HG02938 (cell line): ENCODE measurements at regions not wholly inside any gene's neighbourhood (a gene's known extent, or its start where the extent isn't known, plus 50 kb on each side); places are given as distances from the start of the nearest gene placed in this dataset.
"Not testable (repeated sequence)": the region's sequence is repeated elsewhere in the genome, so short reads cannot be mapped to it uniquely, and the experiment has no call there.

ENCODE experiments used
- ATAC-seq: cut with Tn5 transposase; IDR thresholded peaks from one replicate; pipeline ENCODE4 v1.9.1; 2021; ENCODE audit warnings: mild to moderate bottlenecking, moderate library complexity; ENCODE audit not compliant: unreplicated experiment

DNA sequence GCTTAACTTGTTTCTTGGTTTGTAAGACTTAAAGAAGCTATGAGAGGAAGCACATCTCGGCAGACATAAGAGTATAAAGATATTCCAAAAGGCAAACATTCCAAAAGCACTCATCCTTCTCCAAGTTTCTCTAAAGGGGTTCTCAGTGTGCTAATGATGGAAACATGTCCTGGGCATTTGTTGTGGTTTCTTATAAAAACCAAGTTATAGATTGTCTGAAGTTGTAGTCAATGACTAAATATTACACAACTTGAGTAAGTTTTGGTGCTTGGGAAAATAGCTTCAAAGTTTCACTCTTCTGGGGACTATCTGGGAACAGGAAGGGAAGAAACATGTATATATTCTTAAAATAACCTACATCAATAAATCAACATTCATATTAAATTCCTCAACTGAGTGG, 128.3 kb upstream of the TBX18 start:
- ATAC-seq = no peak

GRCh38 chr6:84882768-84883766, 118.7 kb upstream of the TBX18 start:
- no peak for ATAC-seq

- ATAC-seq = not testable (repeated sequence)
Measured at GRCh38 chr6:84879385-84879784, 115.0 kb upstream of the TBX18 start.

DNA sequence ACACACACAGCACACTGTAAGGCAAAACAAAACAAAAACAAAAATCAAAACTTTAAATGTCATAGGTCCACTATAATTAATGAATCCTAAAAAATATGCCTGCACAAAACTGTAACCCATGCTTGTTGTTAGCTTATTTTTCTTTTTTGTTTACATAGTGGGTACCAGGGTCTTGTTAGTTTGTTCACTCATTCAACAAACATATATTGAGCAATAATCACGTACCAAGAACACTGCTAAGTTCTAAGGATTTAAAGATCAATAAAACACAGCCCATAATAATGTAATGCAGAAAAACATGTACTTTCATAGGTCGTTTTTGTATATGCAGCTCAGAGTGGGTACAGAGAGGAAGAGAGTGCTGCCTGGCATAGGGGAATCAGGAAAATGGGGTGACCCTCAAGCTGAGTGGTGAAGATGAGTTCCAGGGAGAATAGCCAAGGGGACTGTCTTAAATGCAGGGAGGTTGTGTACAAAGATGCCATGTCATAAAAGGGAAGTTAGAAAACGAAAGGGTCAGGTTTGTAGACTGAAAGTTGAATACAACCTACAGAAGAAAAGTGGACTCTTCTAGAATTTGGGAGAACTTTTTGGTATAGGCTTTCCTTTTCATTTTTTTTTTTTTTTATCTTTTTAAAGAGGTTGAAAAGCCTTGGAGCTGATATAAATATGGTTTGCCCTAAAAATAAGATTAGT, 113.3 kb upstream of the TBX18 start:
- ATAC-seq = no peak

GRCh38 chr6:84876723-84877514, 112.5 kb upstream of the TBX18 start:
- no peak for ATAC-seq

GRCh38 chr6:84872996-84873723, 108.8 kb upstream of the TBX18 start:
- ATAC-seq = no peak

DNA sequence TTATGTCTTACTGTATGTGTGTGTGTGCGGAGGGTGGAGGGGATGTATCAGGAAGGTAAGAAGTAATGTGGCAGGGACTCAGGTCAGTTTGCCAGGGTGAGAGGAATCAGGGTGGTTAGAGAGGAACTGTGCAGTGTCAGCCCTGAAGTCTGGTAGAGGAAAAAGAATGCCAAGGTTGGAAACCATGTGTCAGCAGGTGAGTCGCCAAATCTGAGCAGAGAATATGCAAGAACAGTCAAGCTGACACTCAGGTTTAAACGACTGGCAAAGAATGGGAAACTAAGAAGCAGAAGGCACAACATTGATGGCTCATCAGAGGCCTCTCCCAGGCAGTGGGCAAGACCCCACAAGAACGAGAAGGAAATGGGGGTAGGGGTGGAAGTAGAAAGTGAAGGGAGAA, 107.5 kb upstream of the TBX18 start:
- ATAC-seq = no peak

GRCh38 chr6:84870672-84871071, 106.3 kb upstream of the TBX18 start:
- no peak for ATAC-seq

- ATAC-seq = no peak
Measured at GRCh38 chr6:84868149-84868548, 103.8 kb upstream of the TBX18 start.

DNA sequence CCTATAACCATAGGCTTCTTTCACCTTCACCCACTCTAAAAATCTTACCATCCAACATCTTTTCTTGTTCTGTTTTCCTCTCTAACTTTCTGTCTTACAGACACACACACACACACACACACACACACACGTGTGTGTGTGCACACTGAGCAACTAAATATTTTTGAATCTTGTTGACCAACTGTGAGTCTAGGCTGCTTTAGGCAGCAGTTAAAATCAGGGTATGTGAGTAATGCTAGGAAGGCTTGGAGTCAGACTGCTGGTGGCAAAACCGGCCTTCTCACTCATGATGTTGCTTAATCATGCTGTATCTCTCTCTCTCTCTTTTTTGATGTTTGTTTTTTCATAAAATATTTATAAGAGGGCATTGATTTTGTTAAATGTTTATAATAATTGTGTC, 103.1 kb upstream of the TBX18 start:
- no peak for ATAC-seq

DNA sequence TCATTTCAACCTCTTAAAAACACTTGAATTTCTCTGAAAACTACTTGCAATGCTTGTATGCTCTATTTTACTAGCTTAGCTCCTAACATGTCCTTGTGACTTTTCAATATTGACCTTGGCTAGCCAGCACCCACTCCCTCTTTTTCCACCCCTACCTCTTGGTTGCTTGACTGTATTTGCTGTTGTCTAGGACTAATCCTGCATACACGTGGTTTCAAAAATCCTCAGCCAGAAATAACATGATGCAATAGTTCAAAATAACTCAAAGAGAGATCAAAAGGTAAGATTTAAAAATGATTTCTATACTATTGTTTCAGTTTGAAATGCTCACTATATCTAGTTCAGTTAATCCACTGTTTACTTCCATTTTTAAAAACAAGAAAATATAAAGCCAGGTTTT, 102.3 kb upstream of the TBX18 start:
- ATAC-seq = no peak

GRCh38 chr6:84865372-84865771, 101.0 kb upstream of the TBX18 start:
- ATAC-seq = not testable (repeated sequence)

GRCh38 chr6:84862843-84863242, 98.4 kb upstream of the TBX18 start:
- no peak for ATAC-seq

GRCh38 chr6:84860920-84861319, 96.5 kb upstream of the TBX18 start:
- ATAC-seq = no peak

DNA sequence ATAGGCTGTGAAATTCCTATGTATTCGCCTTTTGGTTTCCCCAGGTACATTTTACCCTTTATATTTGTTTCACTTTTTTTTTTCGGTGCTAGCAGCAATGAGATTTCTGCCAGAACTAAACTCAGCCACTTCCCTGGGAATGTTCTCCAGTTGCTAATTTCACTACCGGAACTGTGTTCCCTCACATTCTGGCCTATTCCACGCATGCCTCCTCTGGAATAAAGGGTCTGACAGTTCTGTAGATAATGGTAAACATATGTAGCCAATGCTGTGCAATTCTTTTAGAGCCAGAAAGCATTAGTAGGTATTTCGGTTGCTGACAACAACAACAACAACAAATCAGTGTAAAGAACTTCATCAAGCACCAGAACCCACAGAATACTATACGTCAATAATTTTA, 96.1 kb upstream of the TBX18 start:
- no peak for ATAC-seq

DNA sequence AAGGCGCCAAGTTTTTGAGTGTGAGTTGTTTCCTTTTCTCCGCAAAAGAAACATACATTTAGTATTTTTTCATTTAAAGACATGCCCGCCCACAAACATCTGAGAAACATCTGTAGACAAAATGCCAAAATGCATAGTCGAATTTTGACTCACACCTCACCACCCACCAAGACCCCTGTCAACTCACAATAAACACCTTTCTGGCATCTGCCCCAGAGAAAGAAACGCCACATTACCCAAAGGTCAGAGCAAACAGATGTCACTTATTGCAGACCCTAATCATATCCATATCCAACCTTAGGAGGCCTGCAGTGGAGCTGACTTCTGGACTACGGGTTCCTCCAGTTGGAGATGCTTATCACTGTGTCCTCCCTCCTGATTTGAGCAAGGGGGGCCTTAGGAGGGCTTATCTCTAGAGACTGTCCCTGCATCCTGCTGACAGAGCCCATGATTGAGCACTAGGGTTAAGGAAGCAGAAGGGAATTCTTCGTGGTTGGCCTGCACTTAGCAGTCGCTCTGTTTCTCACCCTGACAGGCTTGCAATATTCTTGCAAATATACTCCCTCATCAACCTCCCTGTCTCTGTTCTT, 90.5 kb upstream of the TBX18 start:
- ATAC-seq = no peak

DNA sequence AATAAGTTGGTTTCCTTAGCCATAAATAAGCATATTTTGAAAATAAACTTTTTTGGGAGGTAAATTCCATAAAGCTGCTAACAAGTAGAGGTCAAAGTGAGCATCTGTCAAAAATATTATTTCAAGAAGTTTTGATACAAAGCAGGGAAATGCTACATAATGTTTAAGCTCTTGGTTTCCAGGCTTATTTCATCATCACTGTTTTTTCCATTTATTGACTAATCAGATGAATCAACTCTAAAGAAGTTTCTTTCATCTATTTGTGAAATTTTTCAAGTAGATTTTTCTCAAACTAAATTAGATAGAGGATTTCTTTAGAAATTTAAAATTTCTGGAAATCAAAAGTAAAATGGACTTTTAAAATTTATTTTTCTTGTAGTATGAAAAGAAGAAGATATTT, 89.5 kb upstream of the TBX18 start:
- no peak for ATAC-seq

DNA sequence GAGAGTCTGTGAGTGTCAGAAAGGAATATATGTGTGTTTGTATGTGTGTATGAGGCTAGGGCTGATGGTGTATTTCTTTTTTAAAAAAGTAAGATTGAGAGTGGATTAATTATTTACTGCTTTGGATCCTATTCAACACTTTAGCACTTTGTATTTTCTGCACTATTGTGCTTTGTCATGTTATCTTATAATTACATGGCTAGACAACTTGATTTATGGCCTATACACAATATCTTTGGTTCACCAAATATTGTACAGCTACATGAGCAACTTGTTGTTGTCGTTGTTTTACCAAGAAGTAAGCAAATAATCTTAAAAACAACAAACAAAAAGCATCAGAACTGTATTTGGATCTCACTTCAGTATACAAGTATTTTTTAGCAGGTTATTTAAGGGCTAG, 84.6 kb upstream of the TBX18 start:
- no peak for ATAC-seq

- ATAC-seq = no peak
Measured at GRCh38 chr6:84847390-84848160, 83.2 kb upstream of the TBX18 start.
